SK-N-MC (cell line): ENCODE measurements at regions not wholly inside any gene's neighbourhood (a gene's known extent, or its start where the extent isn't known, plus 50 kb on each side); places are given as distances from the start of the nearest gene placed in this dataset.

Experiments
- EZH2 ChIP-seq: fragments of 200-600 bp; sonication (generic); IDR thresholded peaks from one replicate; pipeline ENCODE4 v1.6.1; 2017; ENCODE audit warnings: antibody characterized with exemption
- POLR2AphosphoS5 ChIP-seq: IDR thresholded peaks from 2 replicates; pipeline ENCODE4 v1.6.1; 2012; ENCODE audit warnings: mild to moderate bottlenecking, low read depth, low read length, borderline replicate concordance

DNA sequence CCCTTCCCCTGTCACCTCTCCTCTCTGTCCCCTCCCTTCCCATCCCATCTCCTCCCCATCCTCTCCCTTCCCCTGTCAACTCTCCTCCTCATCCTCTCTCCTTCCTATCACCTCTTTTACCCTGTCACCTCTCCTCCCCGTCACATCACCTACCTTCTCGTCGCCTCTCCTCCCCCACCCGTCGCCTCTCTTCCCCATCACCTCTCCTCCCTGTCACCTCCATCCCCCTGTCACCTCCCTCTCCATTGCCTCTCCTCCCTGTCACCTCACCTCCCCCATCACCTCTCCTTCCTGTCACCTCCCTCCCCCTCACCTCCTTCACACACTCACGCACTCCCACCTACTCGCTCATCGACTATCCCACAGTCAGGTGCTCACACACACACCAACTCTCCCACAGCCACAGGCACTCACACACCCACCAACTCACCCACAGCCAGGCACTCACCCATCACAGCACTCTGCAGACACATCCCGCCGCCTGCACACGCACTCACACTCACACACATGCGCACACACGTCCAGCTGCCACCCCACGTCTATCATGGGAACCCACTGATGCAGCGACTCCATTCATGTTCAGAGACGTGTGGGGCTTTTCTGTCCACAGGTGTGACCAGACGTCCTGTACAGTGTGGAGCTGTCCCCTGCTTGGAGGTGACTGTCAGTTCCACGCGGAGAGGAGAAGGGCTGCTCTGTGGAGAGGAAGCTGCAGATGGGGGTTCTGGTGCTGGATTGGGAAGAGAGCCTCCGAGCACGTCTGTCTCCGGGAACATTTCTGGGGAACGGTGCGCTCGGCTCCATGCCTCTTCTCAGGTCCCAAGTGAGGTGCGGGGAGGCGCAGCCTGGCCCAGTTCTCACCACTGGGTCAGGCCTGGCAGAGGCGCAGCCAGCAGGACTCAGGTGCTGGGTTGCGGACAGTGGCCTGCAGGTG is 184.3 kb downstream of the TTLL2 start:
- TF ChIP-seq POLR2AphosphoS5: no peak
- no peak for TF ChIP-seq EZH2
